Neural progenitor cell (in vitro differentiated cells): ENCODE measurements at regions not wholly inside any gene's neighbourhood (a gene's known extent, or its start where the extent isn't known, plus 50 kb on each side); places are given as distances from the start of the nearest gene placed in this dataset.

ENCODE experiments used
- EZH2 ChIP-seq: fragments of 200-600 bp; sonication (generic); IDR thresholded peaks from 2 replicates; pipeline ENCODE4 v1.6.1; 2017; ENCODE audit warnings: antibody characterized with exemption, mild to moderate bottlenecking, moderate library complexity
- EZH2phosphoT487 ChIP-seq: fragments of 200-600 bp; sonication (generic); IDR thresholded peaks from 2 replicates; pipeline ENCODE4 v1.6.1; 2017; ENCODE audit warnings: antibody characterized with exemption
- TF ChIP-seq, protein P1 (sequence below): fragments of 200-600 bp; sonication (generic); IDR thresholded peaks from 2 replicates; pipeline ENCODE4 v1.5.1; 2017; ENCODE audit warnings: antibody characterized with exemption, mild to moderate bottlenecking

DNA sequence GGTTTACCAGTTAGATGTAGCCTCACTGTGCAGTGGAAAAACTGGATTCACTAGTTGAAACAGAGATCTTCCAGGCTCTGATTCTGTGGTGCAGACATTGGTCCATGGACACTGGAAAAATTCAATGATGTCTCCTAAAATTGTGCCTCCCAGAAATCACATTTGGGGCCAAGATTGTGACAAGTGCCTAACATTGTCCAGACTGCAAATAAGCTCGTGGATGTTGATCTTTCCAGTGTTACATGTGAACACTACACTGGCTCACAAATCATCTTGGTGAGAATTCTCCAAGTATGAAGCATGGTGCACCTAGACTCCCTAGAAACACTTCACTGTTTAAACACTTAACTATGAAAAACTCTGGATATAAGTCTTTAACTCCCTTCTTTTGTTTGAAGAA is 140.4 kb downstream of the HAO1 start:
- TF ChIP-seq EZH2, result no peak
- TF ChIP-seq, protein P1, sequence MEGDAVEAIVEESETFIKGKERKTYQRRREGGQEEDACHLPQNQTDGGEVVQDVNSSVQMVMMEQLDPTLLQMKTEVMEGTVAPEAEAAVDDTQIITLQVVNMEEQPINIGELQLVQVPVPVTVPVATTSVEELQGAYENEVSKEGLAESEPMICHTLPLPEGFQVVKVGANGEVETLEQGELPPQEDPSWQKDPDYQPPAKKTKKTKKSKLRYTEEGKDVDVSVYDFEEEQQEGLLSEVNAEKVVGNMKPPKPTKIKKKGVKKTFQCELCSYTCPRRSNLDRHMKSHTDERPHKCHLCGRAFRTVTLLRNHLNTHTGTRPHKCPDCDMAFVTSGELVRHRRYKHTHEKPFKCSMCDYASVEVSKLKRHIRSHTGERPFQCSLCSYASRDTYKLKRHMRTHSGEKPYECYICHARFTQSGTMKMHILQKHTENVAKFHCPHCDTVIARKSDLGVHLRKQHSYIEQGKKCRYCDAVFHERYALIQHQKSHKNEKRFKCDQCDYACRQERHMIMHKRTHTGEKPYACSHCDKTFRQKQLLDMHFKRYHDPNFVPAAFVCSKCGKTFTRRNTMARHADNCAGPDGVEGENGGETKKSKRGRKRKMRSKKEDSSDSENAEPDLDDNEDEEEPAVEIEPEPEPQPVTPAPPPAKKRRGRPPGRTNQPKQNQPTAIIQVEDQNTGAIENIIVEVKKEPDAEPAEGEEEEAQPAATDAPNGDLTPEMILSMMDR, result no peak
- no peak for TF ChIP-seq EZH2phosphoT487
